HepG2 (cell line): ENCODE measurements at regions not wholly inside any gene's neighbourhood (a gene's known extent, or its start where the extent isn't known, plus 50 kb on each side); places are given as distances from the start of the nearest gene placed in this dataset.

ENCODE experiments used
- DDIT3 ChIP-seq: sonication (generic); formaldehyde crosslinking; IDR thresholded peaks from 2 replicates; pipeline ENCODE4 v1.4.0; 2020; ENCODE audit warnings: mild to moderate bottlenecking, missing genetic modification reagents
- FOSL2 ChIP-seq: sonication (generic); formaldehyde crosslinking; IDR thresholded peaks from 2 replicates; pipeline ENCODE4 v1.4.0; 2020; ENCODE audit warnings: missing genetic modification reagents
- GLI4 ChIP-seq: sonication (generic); formaldehyde crosslinking; IDR thresholded peaks from 2 replicates; pipeline ENCODE4 v1.5.1; 2020; ENCODE audit warnings: missing genetic modification reagents, mild to moderate bottlenecking, moderate library complexity, borderline replicate concordance
- GRHL1 ChIP-seq: sonication (generic); formaldehyde crosslinking; conservative IDR thresholded peaks from 2 replicates; pipeline ENCODE4 v1.8.0; 2022; ENCODE audit warnings: missing genetic modification reagents
- GZF1 ChIP-seq: sonication (generic); formaldehyde crosslinking; IDR thresholded peaks from 2 replicates; pipeline ENCODE4 v1.5.1; 2020; ENCODE audit warnings: mild to moderate bottlenecking, missing genetic modification reagents
- HNRNPH1 ChIP-seq: fragments of 200-400 bp; formaldehyde crosslinking; optimal IDR thresholded peaks from 2 replicates; pipeline ENCODE3; 2017; ENCODE audit warnings: mild to moderate bottlenecking, low read depth, low read length
- KMT2A ChIP-seq: sonication (generic); formaldehyde crosslinking; IDR thresholded peaks from 2 replicates; pipeline ENCODE4 v1.4.0; 2020; ENCODE audit warnings: missing genetic modification reagents
- POLR2AphosphoS2 ChIP-seq: IDR thresholded peaks from 2 replicates; pipeline ENCODE4 v1.6.1; 2011; ENCODE audit warnings: low read depth, low read length, improper control_type of control experiment
- SOX5 ChIP-seq: IDR thresholded peaks from 2 replicates; pipeline ENCODE4 v1.6.1; 2016; ENCODE audit warnings: borderline replicate concordance
- SP140L ChIP-seq: sonication (generic); formaldehyde crosslinking; IDR thresholded peaks from 2 replicates; pipeline ENCODE4 v1.4.0; 2020; ENCODE audit warnings: missing genetic modification reagents, borderline replicate concordance
- TBX3 ChIP-seq: fragments of 450-650 bp; IDR thresholded peaks from 2 replicates; pipeline ENCODE4 v1.6.1; 2017; ENCODE audit warnings: antibody characterized with exemption, mild to moderate bottlenecking, inconsistent platforms, borderline replicate concordance
- ZGPAT ChIP-seq: IDR thresholded peaks from 2 replicates; pipeline ENCODE4 v1.6.1; 2016; ENCODE audit warnings: mild to moderate bottlenecking
- ZHX2 ChIP-seq, 2 experiments: sonication (generic) in 1 of 2; formaldehyde crosslinking in 1 of 2; IDR thresholded peaks; 2 replicates each; pipeline versions ENCODE4 v1.6.1 to v1.9.0; 2014 to 2022; ENCODE audit warnings: antibody characterized with exemption in 1 of 2, borderline replicate concordance in 1 of 2, inconsistent platforms in 1 of 2, low read depth in 1 of 2, missing genetic modification reagents in 1 of 2
- ZNF24 ChIP-seq: fragments of 450-650 bp; IDR thresholded peaks from 2 replicates; pipeline ENCODE4 v1.6.1; 2017; ENCODE audit warnings: antibody characterized with exemption, mild to moderate bottlenecking
- ZNF296 ChIP-seq: sonication (generic); formaldehyde crosslinking; conservative IDR thresholded peaks from 2 replicates; pipeline ENCODE4 v1.5.0; 2020; ENCODE audit warnings: mild to moderate bottlenecking, missing genetic modification reagents
- ZNF552 ChIP-seq: sonication (generic); formaldehyde crosslinking; IDR thresholded peaks from 2 replicates; pipeline ENCODE4 v1.9.0; 2022; ENCODE audit warnings: missing genetic modification reagents, mild to moderate bottlenecking, borderline replicate concordance
- ZNF790 ChIP-seq: sonication (generic); formaldehyde crosslinking; IDR thresholded peaks from 2 replicates; pipeline ENCODE4 v1.8.0; 2022; ENCODE audit warnings: missing genetic modification reagents, mild to moderate bottlenecking, borderline replicate concordance
- TF ChIP-seq, protein P1 (sequence below): sonication (generic); formaldehyde crosslinking; IDR thresholded peaks from 2 replicates; pipeline ENCODE4 v1.8.0; 2022; ENCODE audit warnings: low read depth, missing genetic modification reagents

- TF ChIP-seq GRHL1 (CRISPR knock-in tag), result no peak
- TF ChIP-seq ZNF296, result no peak
- TF ChIP-seq ZNF24, result no peak
- no peak for TF ChIP-seq TBX3
- TF ChIP-seq SOX5, result peak; percentile 46; the same call in 1 of the 2 replicates
- TF ChIP-seq ZNF552 (CRISPR knock-in tag), result no peak
- no peak for TF ChIP-seq ZNF790 (CRISPR knock-in tag)
- no peak for TF ChIP-seq POLR2AphosphoS2
- peak; percentile 67; the same call in 1 of the 2 replicates for TF ChIP-seq ZGPAT (CRISPR knock-in tag)
- no peak for TF ChIP-seq HNRNPH1
- no peak for TF ChIP-seq GLI4 (CRISPR knock-in tag)
- TF ChIP-seq GZF1 (CRISPR knock-in tag), result no peak
- TF ChIP-seq, protein P1, sequence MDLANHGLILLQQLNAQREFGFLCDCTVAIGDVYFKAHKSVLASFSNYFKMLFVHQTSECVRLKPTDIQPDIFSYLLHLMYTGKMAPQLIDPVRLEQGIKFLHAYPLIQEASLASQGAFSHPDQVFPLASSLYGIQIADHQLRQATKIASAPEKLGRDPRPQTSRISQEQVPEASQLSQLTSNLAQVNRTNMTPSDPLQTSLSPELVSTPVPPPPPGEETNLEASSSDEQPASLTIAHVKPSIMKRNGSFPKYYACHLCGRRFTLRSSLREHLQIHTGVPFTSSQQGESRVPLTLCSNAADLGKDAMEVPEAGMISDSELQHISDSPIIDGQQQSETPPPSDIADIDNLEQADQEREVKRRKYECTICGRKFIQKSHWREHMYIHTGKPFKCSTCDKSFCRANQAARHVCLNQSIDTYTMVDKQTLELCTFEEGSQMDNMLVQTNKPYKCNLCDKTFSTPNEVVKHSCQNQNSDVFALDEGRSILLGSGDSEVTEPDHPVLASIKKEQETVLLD, result no peak
- no peak for TF ChIP-seq SP140L
- no peak for TF ChIP-seq FOSL2 (CRISPR knock-in tag)
- no peak for TF ChIP-seq DDIT3
- 0 out of 2 replicates have a peak, but pooled peaks have one; percentile 11 for TF ChIP-seq KMT2A
- TF ChIP-seq ZHX2 (IDR thresholded peaks at IDR 0.05; ENCODE audit: low read depth), result no peak
- no peak for TF ChIP-seq ZHX2 (CRISPR knock-in tag; IDR thresholded peaks at IDR 0.05; ENCODE audit: borderline replicate concordance)
These were observed 170.1 kb upstream of the ZNF618 start (continued) for GRCh38 chr9:113705928-113706519.
